MM.1S (cell line): ENCODE measurements at regions not wholly inside any gene's neighbourhood (a gene's known extent, or its start where the extent isn't known, plus 50 kb on each side); places are given as distances from the start of the nearest gene placed in this dataset.

Source experiments
- DNase-seq: peaks from one replicate; pipeline ENCODE4 v3.0.0-alpha.2; 2015
- H2AFZ ChIP-seq: fragments of 300-600 bp; sonication (generic); 2 replicates; pipeline ENCODE4 v1.6.0; 2016; ENCODE audit warnings: antibody characterized with exemption, low read length
- H3F3A ChIP-seq: fragments of 300-600 bp; sonication (generic); 2 replicates; pipeline ENCODE4 v1.6.1; 2016; ENCODE audit warnings: mild to moderate bottlenecking, antibody characterized with exemption, low read length, moderate library complexity, mixed read lengths; ENCODE audit not compliant: insufficient read depth
- H3K27ac ChIP-seq: fragments of 300-600 bp; sonication (generic); 2 replicates; pipeline ENCODE4 v1.5.1; 2016; ENCODE audit warnings: mild to moderate bottlenecking, low read length
- H3K27me3 ChIP-seq: fragments of 300-600 bp; sonication (generic); replicated peaks from 2 replicates; pipeline ENCODE4 v1.6.0; 2016; ENCODE audit warnings: low read length; ENCODE audit not compliant: insufficient read depth
- H3K36me3 ChIP-seq: fragments of 300-600 bp; sonication (generic); replicated peaks from 2 replicates; pipeline ENCODE4 v1.6.1; 2016; ENCODE audit warnings: mild to moderate bottlenecking, low read length, mixed read lengths; ENCODE audit not compliant: insufficient read depth
- H3K4me1 ChIP-seq: fragments of 300-600 bp; sonication (generic); 2 replicates; pipeline ENCODE4 v1.6.1; 2016; ENCODE audit warnings: low read length, mixed read lengths
- H3K4me2 ChIP-seq: fragments of 300-600 bp; sonication (generic); 2 replicates; pipeline ENCODE4 v1.6.0; 2016; ENCODE audit warnings: low read depth, low read length
- H3K4me3 ChIP-seq: fragments of 300-600 bp; sonication (generic); 2 replicates; pipeline ENCODE4 v1.5.1; 2016; ENCODE audit warnings: low read length, mixed read lengths
- H3K79me2 ChIP-seq: fragments of 300-600 bp; sonication (generic); 2 replicates; pipeline ENCODE4 v1.6.1; 2016; ENCODE audit warnings: mixed run types, low read length, mixed read lengths
- H3K9ac ChIP-seq: fragments of 300-600 bp; sonication (generic); 2 replicates; pipeline ENCODE4 v1.6.1; 2016; ENCODE audit warnings: low read length, mixed read lengths
- H3K9me2 ChIP-seq: fragments of 300-600 bp; sonication (generic); replicated peaks from 2 replicates; pipeline ENCODE4 v1.6.1; 2016; ENCODE audit warnings: mild to moderate bottlenecking, low read length, mixed read lengths; ENCODE audit not compliant: insufficient read depth
- H3K9me3 ChIP-seq: fragments of 300-600 bp; sonication (generic); replicated peaks from 2 replicates; pipeline ENCODE4 v1.6.1; 2016; ENCODE audit warnings: mild to moderate bottlenecking, low read length, mixed read lengths; ENCODE audit not compliant: insufficient read depth
- H4K20me1 ChIP-seq: fragments of 300-600 bp; sonication (generic); 2 replicates; pipeline ENCODE4 v1.6.1; 2016; ENCODE audit warnings: mild to moderate bottlenecking, low read length, moderate library complexity, mixed read lengths; ENCODE audit not compliant: insufficient read depth
- CTCF ChIP-seq: fragments of 300-600 bp; sonication (generic); IDR thresholded peaks from 2 replicates; pipeline ENCODE4 v1.5.1; 2016; ENCODE audit warnings: antibody characterized with exemption, low read length, mixed read lengths
- EZH2 ChIP-seq: fragments of 300-600 bp; sonication (generic); optimal IDR thresholded peaks from 2 replicates; pipeline ENCODE3; 2017; ENCODE audit warnings: low read depth, mild to moderate bottlenecking, antibody characterized with exemption, low read length, mixed read lengths
- EZH2phosphoT487 ChIP-seq: fragments of 300-600 bp; sonication (generic); IDR thresholded peaks from 2 replicates; pipeline ENCODE4 v1.6.1; 2018; ENCODE audit warnings: antibody characterized with exemption, low read length

- no peak for TF ChIP-seq EZH2
- no peak for TF ChIP-seq EZH2phosphoT487
- no peak for TF ChIP-seq CTCF
- Histone ChIP-seq H3K79me2 (no peaks in the 10 kb centered on the region), H3K9me2 (no peaks in the 10 kb centered on the region), H3F3A (no peaks in the 10 kb centered on the region), H3K4me3 (no peak overlapping the region), H3K9ac (no peak overlapping the region), H3K27ac (no peak overlapping the region), H3K4me2 (no peak overlapping the region), H3K4me1 (no peaks in the 10 kb centered on the region), H3K36me3 (no peaks in the 10 kb centered on the region), H4K20me1 (no peaks in the 10 kb centered on the region), H3K9me3 (no peaks in the 10 kb centered on the region), H2AFZ (no peak overlapping the region), H3K27me3 (no peaks in the 10 kb centered on the region)
- no peak for DNase-seq
These were observed 823.0 kb upstream of the SOX11 start for GRCh38 chr2:4869154-4869553.

GRCh38 chr2:4873364-4873763 is 818.8 kb upstream of the SOX11 start:
- Histone ChIP-seq H3K9me3 (no peaks in the 10 kb centered on the region), H3K27me3 (no peaks in the 10 kb centered on the region), H3F3A (no peaks in the 10 kb centered on the region), H3K36me3 (no peaks in the 10 kb centered on the region), H2AFZ (no peak overlapping the region), H4K20me1 (no peaks in the 10 kb centered on the region), H3K4me1 (no peaks in the 10 kb centered on the region), H3K4me2 (no peak overlapping the region), H3K4me3 (no peak overlapping the region), H3K9me2 (no peaks in the 10 kb centered on the region), H3K79me2 (no peaks in the 10 kb centered on the region), H3K27ac (no peak overlapping the region), H3K9ac (no peak overlapping the region)
- no peak for TF ChIP-seq EZH2phosphoT487
- TF ChIP-seq CTCF: no peak
- TF ChIP-seq EZH2: no peak
- no peak for DNase-seq

- H3K9ac ChIP-seq: no peak overlapping the region
- H3K9me3 ChIP-seq: no peaks in the 10 kb centered on the region
- no peak overlapping the region for H3K4me3 ChIP-seq
- H3K9me2 ChIP-seq: no peaks in the 10 kb centered on the region
- H3K27me3 ChIP-seq: no peaks in the 10 kb centered on the region
- no peak for DNase-seq
- H3F3A ChIP-seq: no peaks in the 10 kb centered on the region
- H3K4me1 ChIP-seq: no peaks in the 10 kb centered on the region
- no peaks in the 10 kb centered on the region for H3K36me3 ChIP-seq
- no peak for TF ChIP-seq EZH2
- no peaks in the 10 kb centered on the region for H3K79me2 ChIP-seq
- H3K4me2 ChIP-seq: no peak overlapping the region
- H4K20me1 ChIP-seq: no peaks in the 10 kb centered on the region
- no peak overlapping the region for H2AFZ ChIP-seq
- no peak overlapping the region for H3K27ac ChIP-seq
These were observed 818.1 kb upstream of the SOX11 start for GRCh38 chr2:4873876-4874593.

- Histone ChIP-seq H3K27ac (no peak overlapping the region), H3K79me2 (no peaks in the 10 kb centered on the region), H3K4me1 (no peaks in the 10 kb centered on the region), H4K20me1 (no peaks in the 10 kb centered on the region), H3K36me3 (no peaks in the 10 kb centered on the region), H3K9ac (no peak overlapping the region), H3K9me2 (no peaks in the 10 kb centered on the region), H3F3A (no peaks in the 10 kb centered on the region), H3K9me3 (no peaks in the 10 kb centered on the region), H3K4me3 (no peak overlapping the region), H2AFZ (no peak overlapping the region), H3K4me2 (no peak overlapping the region), H3K27me3 (no peaks in the 10 kb centered on the region)
- TF ChIP-seq EZH2phosphoT487: no peak
- TF ChIP-seq EZH2: no peak
- no peak for TF ChIP-seq CTCF
- no peak for DNase-seq
These were observed 809.8 kb upstream of the SOX11 start for GRCh38 chr2:4882421-4882820.
